ENCODE measurements at regions not wholly inside any gene's neighbourhood (a gene's known extent, or its start where the extent isn't known, plus 50 kb on each side); places are given as distances from the start of the nearest gene placed in this dataset.

GRCh38 chr1:235054936-235055335, 73.7 kb downstream of the TOMM20 start:
- 99% methylated on average over 12 of the region's 13 CpGs for WGBS (ENCODE audit: insufficient coverage)
- no peaks in the 10 kb centered on the region for H3K36me3 ChIP-seq (replicated peaks in 1 of 2; ENCODE audit: control insufficient read depth in 1 of 2, insufficient read depth in 2 of 2, low read length in 2 of 2)
- no peaks in the 10 kb centered on the region for H4K20me1 ChIP-seq (ENCODE audit: insufficient read depth, low read length)
- no peaks in the 10 kb centered on the region for H3K27me3 ChIP-seq (ENCODE audit: control insufficient read depth in 2 of 2, insufficient read depth in 2 of 2, low read length in 2 of 2)
- no peaks in the 10 kb centered on the region for H3K9me3 ChIP-seq (replicated peaks in 1 of 2; ENCODE audit: control insufficient read depth in 1 of 2, insufficient read depth in 1 of 2, low read length in 2 of 2)
- no peak for TF ChIP-seq CTCF (IDR thresholded peaks at IDR 0.05)
- no peak overlapping the region for H3K4me3 Mint-ChIP-seq
- H2AFZ ChIP-seq (ENCODE audit: insufficient read depth, low read depth, low read length, poor library complexity, severe bottlenecking), result no peak overlapping the region
- no peak overlapping the region for H3K9ac ChIP-seq (ENCODE audit: insufficient read depth, low read length, poor library complexity, severe bottlenecking)
- no peak overlapping the region for H3K4me3 ChIP-seq (replicated peaks in 1 of 3; ENCODE audit: low read depth in 2 of 3, low read length in 3 of 3)
- no peak overlapping the region for H3K27ac Mint-ChIP-seq
- peaks cover 17% of the 10 kb centered on the region for H3K4me1 Mint-ChIP-seq
- H3K9me3 Mint-ChIP-seq, result peaks cover 0 to 5% (median 0%) of the 10 kb centered on the region in 7 donors
- peaks cover 1 to 7% (median 4%) of the 10 kb centered on the region in 3 donors for H3K27me3 Mint-ChIP-seq (ENCODE audit: low read depth in 3 of 3)
- no peaks in the 10 kb centered on the region for H3K79me2 ChIP-seq (ENCODE audit: insufficient read depth, low read length)
- peaks cover 6 to 11% of the 10 kb centered on the region in 2 donors for H3K4me1 ChIP-seq (ENCODE audit: control insufficient read depth in 1 of 2, insufficient read depth in 2 of 2, low read length in 2 of 2)
- DNase-seq, result no peak
- intact Hi-C loops (cut with micrococcal nuclease), result no loop called here
- peaks cover 0 to 3% of the 10 kb centered on the region in 2 donors for H3K36me3 Mint-ChIP-seq
- no peak overlapping the region for H3K4me2 ChIP-seq (replicated peaks; ENCODE audit: extremely low read depth, low read length, poor library complexity, severe bottlenecking)
- no peak overlapping the region for H3K27ac ChIP-seq (ENCODE audit: low read depth in 1 of 2, low read length in 2 of 2)

GRCh38 chr1:235054466-235054865, 74.2 kb downstream of the TOMM20 start:
- H3K27ac ChIP-seq (ENCODE audit: low read depth in 1 of 2, low read length in 2 of 2), result no peak overlapping the region
- peaks cover 6 to 7% of the 10 kb centered on the region in 2 donors for H3K4me1 ChIP-seq (ENCODE audit: control insufficient read depth in 1 of 2, insufficient read depth in 2 of 2, low read length in 2 of 2)
- no peaks in the 10 kb centered on the region for H4K20me1 ChIP-seq (ENCODE audit: insufficient read depth, low read length)
- H3K4me3 Mint-ChIP-seq, result no peak overlapping the region
- no peak overlapping the region for H3K4me2 ChIP-seq (replicated peaks; ENCODE audit: extremely low read depth, low read length, poor library complexity, severe bottlenecking)
- H2AFZ ChIP-seq (ENCODE audit: insufficient read depth, low read depth, low read length, poor library complexity, severe bottlenecking), result no peak overlapping the region
- intact Hi-C loops (cut with micrococcal nuclease), result no loop called here
- H3K27ac Mint-ChIP-seq, result no peak overlapping the region
- no peaks in the 10 kb centered on the region for H3K9me3 ChIP-seq (replicated peaks in 1 of 2; ENCODE audit: control insufficient read depth in 1 of 2, insufficient read depth in 1 of 2, low read length in 2 of 2)
- H3K4me3 ChIP-seq (replicated peaks in 1 of 3; ENCODE audit: low read depth in 2 of 3, low read length in 3 of 3), result no peak overlapping the region
- DNase-seq, result no peak
- no peak for TF ChIP-seq CTCF (IDR thresholded peaks at IDR 0.05)
- H3K79me2 ChIP-seq (ENCODE audit: insufficient read depth, low read length), result no peaks in the 10 kb centered on the region
- H3K27me3 ChIP-seq (ENCODE audit: control insufficient read depth in 2 of 2, insufficient read depth in 2 of 2, low read length in 2 of 2), result no peaks in the 10 kb centered on the region
- no peak overlapping the region for H3K9ac ChIP-seq (ENCODE audit: insufficient read depth, low read length, poor library complexity, severe bottlenecking)
- peaks cover 1 to 7% (median 4%) of the 10 kb centered on the region in 3 donors for H3K27me3 Mint-ChIP-seq (ENCODE audit: low read depth in 3 of 3)
- no peaks in the 10 kb centered on the region for H3K36me3 ChIP-seq (replicated peaks in 1 of 2; ENCODE audit: control insufficient read depth in 1 of 2, insufficient read depth in 2 of 2, low read length in 2 of 2)
- H3K9me3 Mint-ChIP-seq, result peaks cover 0 to 5% (median 0%) of the 10 kb centered on the region in 7 donors
- H3K4me1 Mint-ChIP-seq, result peaks cover 16% of the 10 kb centered on the region
- WGBS (ENCODE audit: insufficient coverage), result 97% methylated on average over 10 of the region's 11 CpGs
- peaks cover 0 to 3% of the 10 kb centered on the region in 2 donors for H3K36me3 Mint-ChIP-seq

All from CD14-positive monocyte (primary cell).